ENCODE measurements at regions not wholly inside any gene's neighbourhood (a gene's known extent, or its start where the extent isn't known, plus 50 kb on each side); places are given as distances from the start of the nearest gene placed in this dataset.
"Not testable (repeated sequence)": the region's sequence is repeated elsewhere in the genome, so short reads cannot be mapped to it uniquely, and the experiment has no call there.

DNA sequence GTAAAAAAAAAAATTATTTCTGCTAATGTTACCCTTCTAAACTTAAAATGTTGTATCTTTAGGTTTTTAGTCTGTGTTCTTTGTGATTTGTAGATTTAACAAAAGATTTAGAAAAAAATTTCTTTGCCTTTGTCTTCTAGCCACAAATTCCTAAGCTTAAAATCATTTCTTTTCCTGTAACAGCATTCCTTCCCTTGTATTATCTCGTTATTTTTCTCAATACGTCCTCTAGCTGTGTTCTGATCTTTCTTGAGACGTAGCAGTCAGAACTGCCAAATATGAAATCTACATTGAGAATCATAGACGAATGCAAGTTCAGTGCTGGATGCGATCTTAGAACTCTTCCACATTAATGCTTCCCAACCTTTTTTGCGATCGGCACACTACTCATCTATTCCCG, 283.1 kb downstream of the UTRN start:
- TF ChIP-seq EZH2 (optimal IDR thresholded peaks at IDR 0.05; ENCODE audit: low read depth, low read length) (no peak), EZH2phosphoT487 (IDR thresholded peaks at IDR 0.05; ENCODE audit: low read length) (no peak)
- Histone ChIP-seq H3F3A (ENCODE audit: insufficient read depth, low read length) (no peaks in the 10 kb centered on the region), H3K9ac (ENCODE audit: low read length) (no peak overlapping the region), H3K79me2 (ENCODE audit: low read length) (no peaks in the 10 kb centered on the region), H3K4me3 (ENCODE audit: low read length) (no peak overlapping the region), H3K4me1 (ENCODE audit: low read length) (no peaks in the 10 kb centered on the region), H3K36me3 (replicated peaks; ENCODE audit: insufficient read depth, low read length) (no peaks in the 10 kb centered on the region), H3K9me2 (replicated peaks; ENCODE audit: insufficient read depth, low read length) (no peaks in the 10 kb centered on the region), H3K9me3 (replicated peaks; ENCODE audit: insufficient read depth, low read length) (no peaks in the 10 kb centered on the region), H3K27me3 (replicated peaks; ENCODE audit: insufficient read depth, low read length) (no peaks in the 10 kb centered on the region), H3K4me2 (ENCODE audit: low read depth, low read length) (no peak overlapping the region), H2AFZ (ENCODE audit: low read length) (no peak overlapping the region), H4K20me1 (ENCODE audit: insufficient read depth, low read length) (no peaks in the 10 kb centered on the region), H3K27ac (ENCODE audit: low read length) (no peak overlapping the region)
- DNase-seq, result no peak

DNA sequence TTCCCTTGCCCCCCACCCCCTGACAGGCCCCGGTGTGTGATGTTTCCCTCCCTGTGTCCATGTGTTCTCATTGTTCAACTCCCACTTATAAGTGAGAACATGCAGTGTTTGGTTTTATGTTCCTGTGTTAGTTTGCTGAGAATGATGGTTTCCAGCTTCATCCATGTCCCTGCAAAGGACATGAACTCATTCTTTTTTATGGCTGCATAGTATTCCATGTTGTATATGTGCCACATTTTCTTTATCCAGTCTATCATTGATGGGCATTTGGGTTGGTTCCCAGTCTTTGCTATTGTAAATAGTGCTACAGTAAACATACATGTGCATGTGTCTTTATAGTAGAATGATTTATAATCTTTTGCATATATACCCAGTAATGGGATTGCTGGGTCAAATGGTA, 287.4 kb downstream of the UTRN start:
- H3K27me3 ChIP-seq (replicated peaks; ENCODE audit: insufficient read depth, low read length); H2AFZ ChIP-seq (ENCODE audit: low read length); H4K20me1 ChIP-seq (ENCODE audit: insufficient read depth, low read length); H3K9me2 ChIP-seq (replicated peaks; ENCODE audit: insufficient read depth, low read length); H3K27ac ChIP-seq (ENCODE audit: low read length); H3F3A ChIP-seq (ENCODE audit: insufficient read depth, low read length); H3K36me3 ChIP-seq (replicated peaks; ENCODE audit: insufficient read depth, low read length); H3K79me2 ChIP-seq (ENCODE audit: low read length); H3K9ac ChIP-seq (ENCODE audit: low read length); H3K4me3 ChIP-seq (ENCODE audit: low read length); H3K9me3 ChIP-seq (replicated peaks; ENCODE audit: insufficient read depth, low read length); DNase-seq; H3K4me1 ChIP-seq (ENCODE audit: low read length); H3K4me2 ChIP-seq (ENCODE audit: low read depth, low read length): not testable (repeated sequence)

DNA sequence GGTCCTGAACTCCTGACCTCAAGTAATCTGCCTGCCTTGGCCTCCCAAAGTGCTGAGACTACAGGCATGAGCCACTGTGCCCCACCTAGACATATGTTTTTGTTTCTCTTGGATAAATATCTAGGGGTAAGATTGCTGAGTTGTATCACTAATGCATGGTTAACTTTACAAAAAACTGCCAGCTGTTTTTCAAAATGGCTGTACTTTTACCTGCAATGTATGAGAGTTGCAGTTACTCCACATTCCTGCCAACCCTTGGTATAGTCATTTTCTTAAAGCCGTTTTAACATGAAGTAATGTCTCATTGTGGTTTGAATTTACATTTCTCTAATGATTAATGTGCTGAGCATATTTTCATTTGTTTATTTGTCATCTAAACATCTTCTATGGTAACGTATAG, 289.7 kb downstream of the UTRN start:
- no peaks in the 10 kb centered on the region for H3K36me3 ChIP-seq (replicated peaks; ENCODE audit: insufficient read depth, low read length)
- no peak overlapping the region for H3K4me2 ChIP-seq (ENCODE audit: low read depth, low read length)
- H3K4me1 ChIP-seq (ENCODE audit: low read length), result no peaks in the 10 kb centered on the region
- H3K4me3 ChIP-seq (ENCODE audit: low read length), result no peak overlapping the region
- no peaks in the 10 kb centered on the region for H3K9me3 ChIP-seq (replicated peaks; ENCODE audit: insufficient read depth, low read length)
- no peak overlapping the region for H3K9ac ChIP-seq (ENCODE audit: low read length)
- no peak overlapping the region for H2AFZ ChIP-seq (ENCODE audit: low read length)
- H3K9me2 ChIP-seq (replicated peaks; ENCODE audit: insufficient read depth, low read length), result no peaks in the 10 kb centered on the region
- no peaks in the 10 kb centered on the region for H3K27me3 ChIP-seq (replicated peaks; ENCODE audit: insufficient read depth, low read length)
- no peaks in the 10 kb centered on the region for H3K79me2 ChIP-seq (ENCODE audit: low read length)
- DNase-seq, result no peak
- no peaks in the 10 kb centered on the region for H4K20me1 ChIP-seq (ENCODE audit: insufficient read depth, low read length)
- no peak overlapping the region for H3K27ac ChIP-seq (ENCODE audit: low read length)
- H3F3A ChIP-seq (ENCODE audit: insufficient read depth, low read length), result no peaks in the 10 kb centered on the region
- TF ChIP-seq EZH2 (optimal IDR thresholded peaks at IDR 0.05; ENCODE audit: low read depth, low read length), result no peak
- TF ChIP-seq, protein P1, sequence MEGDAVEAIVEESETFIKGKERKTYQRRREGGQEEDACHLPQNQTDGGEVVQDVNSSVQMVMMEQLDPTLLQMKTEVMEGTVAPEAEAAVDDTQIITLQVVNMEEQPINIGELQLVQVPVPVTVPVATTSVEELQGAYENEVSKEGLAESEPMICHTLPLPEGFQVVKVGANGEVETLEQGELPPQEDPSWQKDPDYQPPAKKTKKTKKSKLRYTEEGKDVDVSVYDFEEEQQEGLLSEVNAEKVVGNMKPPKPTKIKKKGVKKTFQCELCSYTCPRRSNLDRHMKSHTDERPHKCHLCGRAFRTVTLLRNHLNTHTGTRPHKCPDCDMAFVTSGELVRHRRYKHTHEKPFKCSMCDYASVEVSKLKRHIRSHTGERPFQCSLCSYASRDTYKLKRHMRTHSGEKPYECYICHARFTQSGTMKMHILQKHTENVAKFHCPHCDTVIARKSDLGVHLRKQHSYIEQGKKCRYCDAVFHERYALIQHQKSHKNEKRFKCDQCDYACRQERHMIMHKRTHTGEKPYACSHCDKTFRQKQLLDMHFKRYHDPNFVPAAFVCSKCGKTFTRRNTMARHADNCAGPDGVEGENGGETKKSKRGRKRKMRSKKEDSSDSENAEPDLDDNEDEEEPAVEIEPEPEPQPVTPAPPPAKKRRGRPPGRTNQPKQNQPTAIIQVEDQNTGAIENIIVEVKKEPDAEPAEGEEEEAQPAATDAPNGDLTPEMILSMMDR (IDR thresholded peaks at IDR 0.05; ENCODE audit: low read length), result no peak
- no peak for TF ChIP-seq EZH2phosphoT487 (IDR thresholded peaks at IDR 0.05; ENCODE audit: low read length)

DNA sequence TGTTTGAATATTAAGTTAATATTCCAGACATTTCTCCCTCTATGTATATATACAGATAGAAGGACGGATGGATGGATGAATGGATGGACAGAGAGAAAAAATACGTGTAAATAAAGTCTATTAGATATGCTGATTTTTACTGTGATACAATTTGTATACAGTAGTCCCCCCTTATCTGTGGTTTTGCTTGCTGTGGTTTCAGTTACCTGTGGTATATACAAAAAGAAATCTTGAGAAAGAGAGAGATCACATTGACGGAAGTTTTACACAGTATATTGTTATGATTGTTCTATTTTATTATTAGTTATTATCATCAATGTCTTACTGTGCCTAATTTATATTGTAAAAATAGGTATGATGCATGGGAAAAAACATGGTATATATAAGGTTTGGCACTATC, 290.2 kb downstream of the UTRN start:
- H3K27ac ChIP-seq (ENCODE audit: low read length), result no peak overlapping the region
- H3K4me2 ChIP-seq (ENCODE audit: low read depth, low read length), result no peak overlapping the region
- H3K79me2 ChIP-seq (ENCODE audit: low read length), result no peaks in the 10 kb centered on the region
- H3K27me3 ChIP-seq (replicated peaks; ENCODE audit: insufficient read depth, low read length), result no peaks in the 10 kb centered on the region
- no peaks in the 10 kb centered on the region for H3K36me3 ChIP-seq (replicated peaks; ENCODE audit: insufficient read depth, low read length)
- no peak for TF ChIP-seq EZH2phosphoT487 (IDR thresholded peaks at IDR 0.05; ENCODE audit: low read length)
- no peak for TF ChIP-seq EZH2 (optimal IDR thresholded peaks at IDR 0.05; ENCODE audit: low read depth, low read length)
- TF ChIP-seq, protein P1 (IDR thresholded peaks at IDR 0.05; ENCODE audit: low read length), result no peak
- H3K9ac ChIP-seq (ENCODE audit: low read length), result no peak overlapping the region
- no peaks in the 10 kb centered on the region for H3K4me1 ChIP-seq (ENCODE audit: low read length)
- no peak overlapping the region for H3K4me3 ChIP-seq (ENCODE audit: low read length)
- no peaks in the 10 kb centered on the region for H3F3A ChIP-seq (ENCODE audit: insufficient read depth, low read length)
- no peak for DNase-seq
- H3K9me2 ChIP-seq (replicated peaks; ENCODE audit: insufficient read depth, low read length), result no peaks in the 10 kb centered on the region
- no peaks in the 10 kb centered on the region for H4K20me1 ChIP-seq (ENCODE audit: insufficient read depth, low read length)
- H3K9me3 ChIP-seq (replicated peaks; ENCODE audit: insufficient read depth, low read length), result no peaks in the 10 kb centered on the region
- no peak overlapping the region for H2AFZ ChIP-seq (ENCODE audit: low read length)
